ENCODE measurements at regions not wholly inside any gene's neighbourhood (a gene's known extent, or its start where the extent isn't known, plus 50 kb on each side); places are given as distances from the start of the nearest gene placed in this dataset.

GRCh38 chr19:30653646-30654386, 281.6 kb downstream of the ZNF536 start:
- TF ChIP-seq CTCF (IDR thresholded peaks at IDR 0.05; ENCODE audit: low read length): no peak
- TF ChIP-seq EZH2phosphoT487 (IDR thresholded peaks at IDR 0.05; ENCODE audit: low read length): no peak
- TF ChIP-seq EZH2 (optimal IDR thresholded peaks at IDR 0.05; ENCODE audit: low read depth, low read length): no peak

Data from MM.1S (cell line).